H1 (cell line): ENCODE measurements at regions not wholly inside any gene's neighbourhood (a gene's known extent, or its start where the extent isn't known, plus 50 kb on each side); places are given as distances from the start of the nearest gene placed in this dataset.

Experiments used
- CTCF ChIA-PET: fragments of 300-600 bp; sonication (Branson Sonifier 250); formaldehyde crosslinking; loops from one replicate; lab custom pipeline; 2021; ENCODE audit not compliant: partially characterized antibody; lab: Charles Lee
- POLR2A ChIA-PET: fragments of 300-600 bp; sonication (Branson Sonifier 250); formaldehyde crosslinking; loops from one replicate; lab custom pipeline; 2021; ENCODE audit warnings: inconsistent platforms; ENCODE audit not compliant: partially characterized antibody; lab: Charles Lee
- DNase-seq, 2 experiments: peaks; one replicate each; pipeline versions ENCODE4 v3.0.0 to v3.0.0-alpha.2; 2010 to 2022; ENCODE audit warnings: low spot score in 2 of 2, low read depth in 1 of 2, mixed read lengths in 1 of 2
- FAIRE-seq: peaks from 2 replicates; lab custom pipeline; 2011; peaks lifted over from hg19 to GRCh38; lab: Jason Lieb, UNC
- H2AFZ ChIP-seq: 2 replicates; pipeline ENCODE4 v1.8.1; 2012; ENCODE audit warnings: low read length, inconsistent platforms
- H2AK5ac ChIP-seq: 2 replicates; pipeline ENCODE4 v1.6.1; 2013; ENCODE audit warnings: low read depth, low read length
- H2BK120ac ChIP-seq: replicated peaks from 2 replicates; pipeline ENCODE3; 2013; ENCODE audit warnings: low read depth, low read length, inconsistent platforms
- H2BK12ac ChIP-seq: 2 replicates; pipeline ENCODE4 v1.6.1; 2013; ENCODE audit warnings: low read depth, low read length
- H2BK15ac ChIP-seq: 2 replicates; pipeline ENCODE4 v1.6.1; 2013; ENCODE audit warnings: low read length
- H2BK20ac ChIP-seq: 2 replicates; pipeline ENCODE4 v1.6.1; 2013; ENCODE audit warnings: low read length
- H2BK5ac ChIP-seq: 2 replicates; pipeline ENCODE4 v1.6.1; 2013; ENCODE audit warnings: low read depth, low read length
- H3K14ac ChIP-seq: 2 replicates; pipeline ENCODE4 v1.6.1; 2013; ENCODE audit warnings: inconsistent platforms; ENCODE audit not compliant: insufficient read length
- H3K18ac ChIP-seq: 2 replicates; pipeline ENCODE4 v1.6.1; 2013; ENCODE audit warnings: low read length; ENCODE audit errors: extremely low read depth
- H3K23ac ChIP-seq: 2 replicates; pipeline ENCODE4 v1.6.1; 2013; ENCODE audit warnings: inconsistent platforms; ENCODE audit not compliant: insufficient read length
- H3K23me2 ChIP-seq: 2 replicates; pipeline ENCODE4 v1.6.1; 2013; ENCODE audit warnings: low read depth, low read length
- H3K27ac ChIP-seq: 2 replicates; pipeline ENCODE4 v1.6.1; 2011; ENCODE audit warnings: low read depth, low read length, inconsistent platforms
- H3K27me3 ChIP-seq, 4 experiments: replicated peaks in 1 of 4; 1 replicate in 1 of 4; 2 replicates in 3 of 4; pipeline versions ENCODE4 v1.6.1 to v1.8.1; 2011 to 2013; ENCODE audit warnings: low read length in 3 of 4, mild to moderate bottlenecking in 3 of 4, inconsistent platforms in 2 of 4, mixed read lengths in 2 of 4, moderate library complexity in 1 of 4; ENCODE audit not compliant: control insufficient read depth in 3 of 4, insufficient read depth in 3 of 4; ENCODE audit errors: extremely low read depth in 1 of 4
- H3K36me3 ChIP-seq, 4 experiments: 2 replicates each; pipeline versions ENCODE4 v1.6.1 to v1.8.1; 2011 to 2013; ENCODE audit warnings: mild to moderate bottlenecking in 4 of 4, low read length in 3 of 4, moderate library complexity in 2 of 4, control low read depth in 1 of 4, inconsistent platforms in 1 of 4; ENCODE audit not compliant: insufficient read depth in 4 of 4, control insufficient read depth in 2 of 4
- H3K4ac ChIP-seq: replicated peaks from 2 replicates; pipeline ENCODE3; 2013; ENCODE audit warnings: low read length, low read depth, mixed read lengths, inconsistent platforms; ENCODE audit not compliant: insufficient read length
- H3K4me1 ChIP-seq, 4 experiments: replicated peaks in 1 of 4; 1 replicate in 1 of 4; 2 replicates in 3 of 4; pipeline versions ENCODE4 v1.6.1 to v1.8.1; 2011 to 2013; ENCODE audit warnings: low read length in 3 of 4, inconsistent platforms in 2 of 4, mixed read lengths in 1 of 4; ENCODE audit not compliant: insufficient read depth in 4 of 4, control insufficient read depth in 3 of 4
- H3K4me2 ChIP-seq, 2 experiments: 2 replicates each; pipeline versions ENCODE4 v1.6.1 to v1.8.1; 2011 to 2013; ENCODE audit warnings: low read depth in 2 of 2, low read length in 2 of 2, control low read depth in 1 of 2, inconsistent platforms in 1 of 2, mild to moderate bottlenecking in 1 of 2; ENCODE audit not compliant: insufficient read depth in 1 of 2
- H3K4me3 ChIP-seq, 4 experiments: fragments of 200-600, 300-600 bp in 1 of 4; sonication (generic), shearing (Covaris generic), sonication (Bioruptor Twin) in 1 of 4; 2 replicates each; pipeline versions ENCODE4 v1.5.1 to v1.8.1; 2011 to 2016; ENCODE audit warnings: low read length in 4 of 4, low read depth in 3 of 4, control low read depth in 2 of 4, inconsistent platforms in 2 of 4, mild to moderate bottlenecking in 2 of 4, mixed read lengths in 1 of 4, moderate library complexity in 1 of 4; ENCODE audit not compliant: insufficient read depth in 2 of 4; ENCODE audit errors: extremely low read depth in 1 of 4
- H3K56ac ChIP-seq: replicated peaks from 2 replicates; pipeline ENCODE3; 2013; ENCODE audit warnings: low read depth, mild to moderate bottlenecking, mixed read lengths, low read length, inconsistent platforms; ENCODE audit not compliant: insufficient read length
- H3K79me1 ChIP-seq: 2 replicates; pipeline ENCODE4 v1.6.1; 2013; ENCODE audit warnings: low read depth, low read length, control low read depth
- H3K79me2 ChIP-seq, 2 experiments: 2 replicates each; pipeline versions ENCODE4 v1.6.1 to v1.8.1; 2012 to 2013; ENCODE audit warnings: low read length in 2 of 2, mild to moderate bottlenecking in 2 of 2, inconsistent platforms in 1 of 2; ENCODE audit not compliant: insufficient read depth in 2 of 2, control insufficient read depth in 1 of 2
- H3K9ac ChIP-seq, 4 experiments: replicated peaks in 1 of 4; 1 replicate in 1 of 4; 2 replicates in 3 of 4; pipeline versions ENCODE4 v1.6.1 to v1.8.1; 2011 to 2013; ENCODE audit warnings: low read depth in 3 of 4, low read length in 3 of 4, control low read depth in 2 of 4, mild to moderate bottlenecking in 2 of 4, moderate library complexity in 2 of 4, inconsistent platforms in 1 of 4; ENCODE audit errors: extremely low read depth in 1 of 4
- H3K9me3 ChIP-seq, 2 experiments: 2 replicates each; pipeline versions ENCODE4 v1.6.1 to v1.8.1; 2012 to 2013; ENCODE audit warnings: mild to moderate bottlenecking in 2 of 2, moderate library complexity in 2 of 2, control low read depth in 1 of 2, inconsistent platforms in 1 of 2, low read depth in 1 of 2, low read length in 1 of 2, mixed read lengths in 1 of 2; ENCODE audit not compliant: insufficient read depth in 2 of 2
- H4K20me1 ChIP-seq, 2 experiments: replicated peaks in 1 of 2; 2 replicates each; pipeline versions ENCODE3 to v1.8.1; 2011 to 2013; ENCODE audit warnings: inconsistent platforms in 2 of 2, low read length in 2 of 2, mild to moderate bottlenecking in 1 of 2; ENCODE audit not compliant: insufficient read depth in 2 of 2, control insufficient read depth in 1 of 2
- H4K5ac ChIP-seq: 2 replicates; pipeline ENCODE4 v1.6.1; 2013; ENCODE audit warnings: low read length, low read depth, mixed read lengths, inconsistent platforms; ENCODE audit not compliant: insufficient read length
- H4K8ac ChIP-seq: 2 replicates; pipeline ENCODE4 v1.8.0; 2013; ENCODE audit warnings: mild to moderate bottlenecking, moderate library complexity, low read length, inconsistent platforms; ENCODE audit not compliant: insufficient read depth; ENCODE audit errors: extremely low read depth
- H4K91ac ChIP-seq: replicated peaks from 2 replicates; pipeline ENCODE3; 2013; ENCODE audit warnings: low read length, mixed read lengths, inconsistent platforms; ENCODE audit not compliant: insufficient read length
- GABPA ChIP-seq: IDR thresholded peaks from 2 replicates; pipeline ENCODE4 v1.6.1; 2011; ENCODE audit warnings: mild to moderate bottlenecking, low read length, moderate library complexity, borderline replicate concordance; ENCODE audit not compliant: insufficient read depth
- HDAC2 ChIP-seq, 2 experiments: fragments of 300-600 bp in 1 of 2; sonication (generic) in 1 of 2; IDR thresholded peaks; 2 replicates each; pipeline ENCODE4 v1.6.1; 2011 to 2012; ENCODE audit warnings: low read depth in 2 of 2, low read length in 2 of 2, mild to moderate bottlenecking in 2 of 2, moderate library complexity in 2 of 2, borderline replicate concordance in 1 of 2, inconsistent platforms in 1 of 2
- NRF1 ChIP-seq: IDR thresholded peaks from 2 replicates; pipeline ENCODE4 v1.6.1; 2011; ENCODE audit warnings: mild to moderate bottlenecking, low read depth, low read length, improper control_type of control experiment
- RBBP5 ChIP-seq: IDR thresholded peaks from 2 replicates; pipeline ENCODE4 v1.7.1; 2012; ENCODE audit warnings: low read depth, mild to moderate bottlenecking, inconsistent platforms, low read length, moderate library complexity, borderline replicate concordance
- SIRT6 ChIP-seq: IDR thresholded peaks from one replicate; pipeline ENCODE4 v1.7.1; 2012; ENCODE audit warnings: low read length, inconsistent platforms
- SP4 ChIP-seq: IDR thresholded peaks from 2 replicates; pipeline ENCODE4 v1.6.1; 2012; ENCODE audit warnings: low read length, inconsistent platforms
- SRF ChIP-seq: IDR thresholded peaks from 2 replicates; pipeline ENCODE4 v1.6.1; 2011; ENCODE audit warnings: mild to moderate bottlenecking, low read depth, low read length, moderate library complexity
- SUZ12 ChIP-seq: fragments of 200-600 bp; sonication (generic); IDR thresholded peaks from 2 replicates; pipeline ENCODE4 v1.6.1; 2012; ENCODE audit warnings: mild to moderate bottlenecking, inconsistent platforms, low read length, moderate library complexity, mixed read lengths
- WGBS, 2 experiments: shearing (Covaris generic) in 1 of 2; methylation state at CpG; one replicate each; pipeline versions ENCODE4 v1.1.6 to v1.1.7; 2013 to 2015; ENCODE audit warnings: low lambda C conversion rate in 2 of 2, mixed read lengths in 2 of 2, inconsistent platforms in 1 of 2, low coverage in 1 of 2, missing lambda C conversion rate in 1 of 2; ENCODE audit not compliant: insufficient replicate concordance in 2 of 2, insufficient coverage in 1 of 2, insufficient read length in 1 of 2; ENCODE audit errors: extremely low coverage in 1 of 2, missing lambda C conversion rate in 1 of 2; 5-methylcytosine and 5-hydroxymethylcytosine counted together

DNA sequence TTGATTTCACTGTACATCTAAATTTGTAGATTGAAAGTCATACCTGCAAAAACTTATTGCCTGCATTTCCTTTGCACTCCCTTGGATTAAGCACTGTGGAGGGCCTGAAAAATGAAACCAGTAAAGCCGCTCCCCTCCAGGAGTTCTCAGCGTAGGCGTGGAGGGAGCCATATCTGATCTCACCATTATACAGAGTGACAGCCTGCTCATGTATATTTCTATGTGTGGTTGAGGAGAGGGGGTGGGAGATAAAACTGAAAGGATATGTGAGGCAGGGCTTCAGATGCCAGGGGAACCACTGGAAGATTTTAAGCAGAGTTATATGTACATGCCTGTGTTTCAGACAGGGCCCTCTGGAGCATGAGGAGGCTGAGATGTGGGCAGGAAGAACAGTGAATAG is 303.0 kb downstream of the MSX2 start:
- H2AFZ ChIP-seq, result no peak overlapping the region
- no peak for FAIRE-seq

More for the DNA sequence above, 303.0 kb downstream of the MSX2 start:
- Histone ChIP-seq H3K23me2 (no peaks in the 10 kb centered on the region), H2BK5ac (no peak overlapping the region), H3K27ac (no peak overlapping the region), H2BK120ac (no peak overlapping the region), H4K91ac (no peak overlapping the region), H4K20me1 (no peaks in the 10 kb centered on the region), H3K4me3 (no peak overlapping the region), H2BK12ac (no peak overlapping the region), H4K8ac (no peak overlapping the region), H3K9me3 (peaks cover 3 to 6% of the 10 kb centered on the region in 2 experiments; a peak in 1 of 4 replicates), H3K4ac (no peak overlapping the region), H2AK5ac (no peak overlapping the region), H3K4me1 (no peaks in the 10 kb centered on the region), H3K9ac (no peak overlapping the region), H3K4me2 (no peak overlapping the region), H3K23ac (no peak overlapping the region), H3K18ac (no peak overlapping the region), H4K5ac (no peak overlapping the region), H3K79me2 (no peaks in the 10 kb centered on the region), H3K27me3 (no peaks in the 10 kb centered on the region), H3K14ac (no peak overlapping the region), H3K79me1 (no peaks in the 10 kb centered on the region), H3K56ac (no peak overlapping the region), H2BK15ac (no peak overlapping the region), H3K36me3 (no peaks in the 10 kb centered on the region), H2BK20ac (no peak overlapping the region)
- no peak for TF ChIP-seq SP4
- TF ChIP-seq HDAC2 (IDR thresholded peaks at IDR 0.05; ENCODE audit: borderline replicate concordance in 1 of 2, low read depth in 2 of 2, low read length in 2 of 2), result no peak
- no peak for TF ChIP-seq SRF
- no peak for TF ChIP-seq SIRT6
- no peak for TF ChIP-seq GABPA
- TF ChIP-seq NRF1, result no peak
- TF ChIP-seq SUZ12, result no peak
- no peak for TF ChIP-seq RBBP5
- ChIA-PET CTCF (no interaction called here), POLR2A (no interaction called here)
- 91% methylated on average over 3 of the region's 3 CpGs; no CpG with 5 or more reads in 1 of the 2 experiments for WGBS, 2 experiments
- no peak for DNase-seq
